ENCODE measurements at regions not wholly inside any gene's neighbourhood (a gene's known extent, or its start where the extent isn't known, plus 50 kb on each side); places are given as distances from the start of the nearest gene placed in this dataset.

- TF ChIP-seq FOXP2 (optimal IDR thresholded peaks at IDR 0.05; ENCODE audit: control extremely low read depth, extremely low read length, insufficient read depth) = no peak
- TF ChIP-seq EZH2 (IDR thresholded peaks at IDR 0.05) = no peak
- TF ChIP-seq POLR2AphosphoS5 (IDR thresholded peaks at IDR 0.05; ENCODE audit: borderline replicate concordance, low read depth, low read length) = no peak
These were observed 307.3 kb downstream of the ZIC4 start for GRCh38 chr3:147099076-147099475.
